Mucosa of descending colon (tissue), 3 donors: ENCODE measurements at regions not wholly inside any gene's neighbourhood (a gene's known extent, or its start where the extent isn't known, plus 50 kb on each side); places are given as distances from the start of the nearest gene placed in this dataset.

ENCODE experiments used
- ATAC-seq: fragments of 200-7000 bp; cut with Tn5 transposase; one replicate; pipeline ENCODE4 v1.9.1; 2020; ENCODE audit warnings: mild to moderate bottlenecking, moderate library complexity
- DNase-seq, 3 donors: peaks; one replicate each; pipeline ENCODE4 v3.0.0-alpha.2; 2020
- H3K36me3 ChIP-seq: fragments of 200-600 bp; one replicate; pipeline ENCODE4 v1.8.0; 2021; ENCODE audit warnings: low read depth, mild to moderate bottlenecking
- H3K4me1 ChIP-seq: fragments of 200-600 bp; one replicate; pipeline ENCODE4 v1.8.0; 2021; ENCODE audit warnings: low read depth, mild to moderate bottlenecking
- H3K4me3 ChIP-seq: fragments of 200-600 bp; one replicate; pipeline ENCODE4 v1.8.0; 2021; ENCODE audit warnings: mild to moderate bottlenecking
- H3K9me3 ChIP-seq: fragments of 200-600 bp; one replicate; pipeline ENCODE4 v1.8.0; 2021; ENCODE audit warnings: mild to moderate bottlenecking
- CTCF ChIP-seq: fragments of 200-600 bp; IDR thresholded peaks from one replicate; pipeline ENCODE4 v1.8.0; 2022; ENCODE audit warnings: antibody characterized with exemption, mild to moderate bottlenecking
- intact Hi-C, 2 donors: fragments of 100-400 bp; cut with DNase I in 1 of 2; cut with micrococcal nuclease in 1 of 2; formaldehyde crosslinking; loops; one replicate each; pipeline versions ENCODE4 v1.11.0 to v1.11.1; 2022; cut with DNase I, micrococcal nuclease
- donor health status: DM: no; HTN: no; CAD: no; lungs with moderate emphysema.
- donor health status: DM: no; HTN: no; CAD: no.
- donor health status: DM: no; HTN: yes; CAD: no.

GRCh38 chr7:106774768-106775551 lies 90.1 kb upstream of the PIK3CG start:
- intact Hi-C loops = no loop called here
- no peak for TF ChIP-seq CTCF
- DNase-seq (no peak), ATAC-seq (peak; percentile 34)
- H3K4me3 ChIP-seq = no peak overlapping the region
- no peaks in the 10 kb centered on the region for H3K9me3 ChIP-seq
- H3K4me1 ChIP-seq = no peaks in the 10 kb centered on the region
- H3K36me3 ChIP-seq = no peaks in the 10 kb centered on the region

DNA sequence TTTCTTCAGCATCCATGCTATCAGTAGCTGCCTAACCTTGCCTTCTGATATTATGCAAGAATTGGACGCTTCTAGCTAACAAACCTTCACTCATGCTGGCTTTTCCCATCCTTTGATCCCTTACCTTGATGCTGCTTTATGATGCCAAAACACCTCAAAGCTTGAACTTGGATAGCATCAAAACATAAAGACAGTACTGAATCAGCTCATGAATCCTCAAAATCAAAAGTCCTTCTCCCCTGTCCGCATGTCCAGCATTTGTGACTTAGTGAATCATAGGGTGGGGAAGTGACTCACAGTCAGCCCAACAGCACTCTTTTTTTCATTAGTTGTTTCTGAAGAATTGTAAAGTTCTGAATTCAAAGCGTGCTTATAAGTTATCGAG lies 89.5 kb upstream of the PIK3CG start:
- Histone ChIP-seq H3K4me3 (no peak overlapping the region), H3K4me1 (no peaks in the 10 kb centered on the region), H3K36me3 (no peaks in the 10 kb centered on the region), H3K9me3 (no peaks in the 10 kb centered on the region)
- DNase-seq = no peak
- TF ChIP-seq CTCF = no peak
- intact Hi-C loops = no loop called here
- peak; percentile 44 for ATAC-seq

DNA sequence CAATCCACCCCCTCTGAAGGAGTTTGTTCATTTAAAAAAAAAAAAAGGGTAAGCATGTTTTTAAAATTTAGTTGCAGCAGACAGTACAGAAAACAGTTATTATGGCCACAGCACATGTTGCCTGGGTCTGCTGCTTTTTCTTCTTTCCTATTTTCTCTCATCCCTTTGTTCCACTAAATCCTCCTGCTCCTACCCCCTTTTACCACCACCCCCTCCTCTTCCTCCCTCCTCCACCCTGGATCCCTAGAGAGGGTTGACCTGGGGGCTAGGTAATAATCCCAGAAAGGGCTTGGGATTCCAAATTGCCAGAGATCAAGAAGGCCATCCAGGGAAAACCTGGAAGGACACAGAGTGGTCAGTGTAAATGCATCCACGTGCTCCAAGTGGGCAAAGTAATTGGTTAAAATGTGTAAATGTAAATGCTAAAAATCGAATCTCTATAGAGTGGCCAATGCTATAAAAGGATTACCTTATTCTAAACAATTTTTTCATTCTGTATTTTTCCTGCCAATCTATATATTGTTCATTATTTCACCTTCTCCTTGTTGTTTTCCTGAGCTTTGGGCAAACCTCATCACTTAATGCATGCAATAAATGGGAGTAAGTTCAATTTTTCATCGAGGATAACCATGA lies 89.0 kb upstream of the PIK3CG start:
- H3K4me3 ChIP-seq = no peak overlapping the region
- DNase-seq (no peak), ATAC-seq (no peak)
- no peaks in the 10 kb centered on the region for H3K36me3 ChIP-seq
- TF ChIP-seq CTCF = no peak
- no peaks in the 10 kb centered on the region for H3K9me3 ChIP-seq
- intact Hi-C loops = no loop called here
- H3K4me1 ChIP-seq = no peaks in the 10 kb centered on the region

- intact Hi-C loops = no loop called here
- no peak for TF ChIP-seq CTCF
- ATAC-seq (no peak), DNase-seq (no peak)
- H3K36me3 ChIP-seq = no peaks in the 10 kb centered on the region
- H3K9me3 ChIP-seq = no peaks in the 10 kb centered on the region
- H3K4me3 ChIP-seq = no peak overlapping the region
- no peaks in the 10 kb centered on the region for H3K4me1 ChIP-seq
These were observed 88.3 kb upstream of the PIK3CG start for GRCh38 chr7:106776618-106777347.

DNA sequence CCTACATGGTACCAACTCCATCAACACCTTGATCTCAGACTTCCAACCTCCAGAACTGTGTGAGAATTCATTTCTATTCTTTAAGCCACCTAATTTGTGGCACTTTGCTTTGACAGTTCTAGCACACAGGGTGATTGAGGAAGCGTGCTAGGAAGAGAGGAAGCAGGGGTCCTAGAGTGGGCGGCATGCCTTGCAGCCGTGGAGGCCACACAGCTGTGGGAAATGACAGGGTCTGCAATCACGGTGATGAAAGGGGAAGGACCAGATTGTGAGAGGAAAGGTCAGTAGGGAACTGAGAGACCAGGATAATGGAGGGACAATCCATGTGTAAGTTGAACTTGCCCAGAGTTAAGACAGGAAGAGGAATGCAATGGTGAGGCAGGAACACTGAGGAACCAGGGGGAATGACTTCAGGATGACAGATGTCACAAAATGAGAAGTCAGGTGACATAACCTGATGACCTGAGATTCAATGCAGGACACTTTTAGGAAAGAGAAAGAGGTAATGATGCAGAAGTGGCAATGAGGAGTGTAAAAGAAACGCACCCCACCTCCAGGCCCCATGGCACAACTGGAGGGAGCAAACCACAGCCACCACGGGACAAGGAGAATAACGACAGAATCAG lies 87.3 kb upstream of the PIK3CG start:
- Histone ChIP-seq H3K4me3 (no peak overlapping the region), H3K36me3 (no peaks in the 10 kb centered on the region), H3K4me1 (no peaks in the 10 kb centered on the region), H3K9me3 (no peaks in the 10 kb centered on the region)
- no peak for TF ChIP-seq CTCF
- no peak for ATAC-seq
- DNase-seq = no peak
- intact Hi-C loops = no loop called here
